IMR-90 (cell line): ENCODE measurements at regions not wholly inside any gene's neighbourhood (a gene's known extent, or its start where the extent isn't known, plus 50 kb on each side); places are given as distances from the start of the nearest gene placed in this dataset.

Experiments used
- ATAC-seq: fragments of 200-7000 bp; cut with Tn5 transposase; 2 replicates; pipeline ENCODE4 v1.9.1; 2020; ENCODE audit warnings: low read depth, mild to moderate bottlenecking, moderate library complexity
- BruUV-seq: library from RNA; stranded (reverse); fragments of 400-500 nt; replicated peaks from 2 replicates; lab custom pipeline; 2021; lab: Mats Ljungman, UMichigan
- CTCF ChIA-PET: fragments of 300-600 bp; formaldehyde crosslinking; extraction: SDS; loops from one replicate; lab custom pipeline; 2021; ENCODE audit warnings: antibody characterized with exemption; lab: Yijun Ruan, JAX
- POLR2A ChIA-PET: fragments of 300-600 bp; sonication (Branson Sonifier 250); formaldehyde crosslinking; loops from one replicate; lab custom pipeline; 2022; ENCODE audit warnings: antibody characterized with exemption; ENCODE audit not compliant: unreplicated experiment; lab: Charles Lee
- DNase-seq: peaks from one replicate; pipeline ENCODE4 v3.0.0; 2013
- H2AFZ ChIP-seq: replicated peaks from 2 replicates; pipeline ENCODE3; 2013; ENCODE audit warnings: low read length, mild to moderate bottlenecking; ENCODE audit not compliant: poor library complexity
- H2AK5ac ChIP-seq: 2 replicates; pipeline ENCODE4 v1.6.1; 2013; ENCODE audit warnings: low read depth, low read length, inconsistent platforms
- H2AK9ac ChIP-seq: replicated peaks from 2 replicates; pipeline ENCODE3; 2013; ENCODE audit warnings: mild to moderate bottlenecking, low read depth, low read length, moderate library complexity; ENCODE audit not compliant: poor library complexity
- H2BK120ac ChIP-seq: 2 replicates; pipeline ENCODE4 v1.6.1; 2013; ENCODE audit warnings: low read depth, low read length, inconsistent platforms
- H2BK15ac ChIP-seq: 3 replicates; pipeline ENCODE4 v1.6.1; 2013; ENCODE audit warnings: low read depth, low read length, inconsistent platforms
- H2BK20ac ChIP-seq: 2 replicates; pipeline ENCODE4 v1.6.1; 2013; ENCODE audit warnings: low read depth, mild to moderate bottlenecking, inconsistent platforms, low read length, moderate library complexity
- H2BK5ac ChIP-seq: 2 replicates; pipeline ENCODE4 v1.6.1; 2013; ENCODE audit warnings: mild to moderate bottlenecking, low read depth, low read length, inconsistent platforms; ENCODE audit not compliant: poor library complexity, severe bottlenecking
- H3K14ac ChIP-seq: replicated peaks from 2 replicates; pipeline ENCODE4 v1.6.1; 2013; ENCODE audit warnings: low read depth, low read length, inconsistent platforms
- H3K18ac ChIP-seq: 2 replicates; pipeline ENCODE4 v1.6.1; 2013; ENCODE audit warnings: low read depth, low read length, control low read depth
- H3K23ac ChIP-seq: 2 replicates; pipeline ENCODE4 v1.6.1; 2013; ENCODE audit warnings: low read depth, low read length, inconsistent platforms
- H3K27ac ChIP-seq: 2 replicates; pipeline ENCODE4 v1.5.1; 2013; ENCODE audit warnings: mild to moderate bottlenecking, control low read depth, low read length; ENCODE audit not compliant: insufficient read depth
- H3K27me3 ChIP-seq: 2 replicates; pipeline ENCODE4 v1.6.1; 2013; ENCODE audit warnings: low read length; ENCODE audit not compliant: control insufficient read depth, insufficient read depth
- H3K36me3 ChIP-seq: 2 replicates; pipeline ENCODE4 v1.6.1; 2013; ENCODE audit warnings: low read length, mixed read lengths; ENCODE audit not compliant: control insufficient read depth, insufficient read depth
- H3K4ac ChIP-seq: 2 replicates; pipeline ENCODE4 v1.6.1; 2013; ENCODE audit warnings: low read depth, low read length, inconsistent platforms
- H3K4me1 ChIP-seq: 2 replicates; pipeline ENCODE4 v1.6.1; 2013; ENCODE audit warnings: low read length, mixed read lengths; ENCODE audit not compliant: control insufficient read depth, insufficient read depth
- H3K4me2 ChIP-seq: 2 replicates; pipeline ENCODE4 v1.6.1; 2013; ENCODE audit warnings: low read depth, mild to moderate bottlenecking, control low read depth, low read length, moderate library complexity
- H3K4me3 ChIP-seq: 2 replicates; pipeline ENCODE4 v1.5.1; 2013; ENCODE audit warnings: low read depth, mild to moderate bottlenecking, control low read depth, low read length, moderate library complexity; ENCODE audit not compliant: insufficient read depth
- H3K56ac ChIP-seq: 2 replicates; pipeline ENCODE4 v1.6.1; 2013; ENCODE audit warnings: low read length, inconsistent platforms; ENCODE audit not compliant: insufficient read depth; ENCODE audit errors: extremely low read depth
- H3K79me1 ChIP-seq, 2 experiments: 2 replicates each; pipeline ENCODE4 v1.6.1; 2013; ENCODE audit warnings: low read length in 2 of 2, inconsistent platforms in 1 of 2, low read depth in 1 of 2
- H3K9ac ChIP-seq: 2 replicates; pipeline ENCODE4 v1.6.1; 2013; ENCODE audit warnings: low read depth, low read length, control low read depth
- H3K9me1 ChIP-seq: 2 replicates; pipeline ENCODE4 v1.6.1; 2013; ENCODE audit warnings: low read length, inconsistent platforms; ENCODE audit not compliant: insufficient read depth
- H3K9me3 ChIP-seq: 2 replicates; pipeline ENCODE4 v1.6.1; 2013; ENCODE audit warnings: low read length; ENCODE audit not compliant: control insufficient read depth, insufficient read depth
- H4K20me1 ChIP-seq: 2 replicates; pipeline ENCODE4 v1.6.1; 2013; ENCODE audit warnings: low read length, inconsistent platforms; ENCODE audit not compliant: insufficient read depth
- H4K5ac ChIP-seq: 2 replicates; pipeline ENCODE4 v1.6.1; 2013; ENCODE audit warnings: mild to moderate bottlenecking, low read depth, low read length, control low read depth
- H4K8ac ChIP-seq, 2 experiments: 2 replicates each; pipeline ENCODE4 v1.6.1; 2013; ENCODE audit warnings: low read depth in 2 of 2, low read length in 2 of 2, control low read depth in 1 of 2, inconsistent platforms in 1 of 2
- H4K91ac ChIP-seq: 2 replicates; pipeline ENCODE4 v1.6.1; 2013; ENCODE audit warnings: low read depth, low read length, inconsistent platforms; ENCODE audit not compliant: insufficient read depth
- MAFK ChIP-seq: IDR thresholded peaks from 2 replicates; pipeline ENCODE4 v1.6.1; 2012; ENCODE audit warnings: low read depth, low read length, improper control_type of control experiment
- RAD21 ChIP-seq: IDR thresholded peaks from 2 replicates; pipeline ENCODE4 v1.6.1; 2012; ENCODE audit warnings: low read length, improper control_type of control experiment
- WGBS, 2 experiments: methylation state at CpG; one replicate each; pipeline versions ENCODE4 v1.1.5 to v1.1.7; 2013; ENCODE audit warnings: missing lambda C conversion rate in 2 of 2; ENCODE audit not compliant: insufficient read length in 1 of 2; ENCODE audit errors: extremely low coverage in 2 of 2; 5-methylcytosine and 5-hydroxymethylcytosine counted together
- dilution Hi-C: fragments of 300-500 bp; cut with HindIII; formaldehyde crosslinking; loops from one replicate; pipeline ENCODE4 v1.14.3; 2018; ENCODE audit warnings: low sequenced_read_pairs; ENCODE audit not compliant: unreplicated experiment
- in situ Hi-C: fragments of 300-500 bp; cut with MboI; formaldehyde crosslinking; loops from 3 replicates; pipeline ENCODE4 v1.14.3; 2019; ENCODE audit warnings: low sequenced_read_pairs, inconsistent platforms, mixed read lengths
- intact Hi-C: fragments of 100-400 bp; cut with micrococcal nuclease; formaldehyde crosslinking; loops from 2 replicates; pipeline ENCODE4 v1.10.0; 2022
- TF ChIP-seq, protein P1 (sequence below): conservative IDR thresholded peaks from 2 replicates; pipeline ENCODE4 v1.5.1; 2012; ENCODE audit warnings: mild to moderate bottlenecking, low read depth, low read length, improper control_type of control experiment

DNA sequence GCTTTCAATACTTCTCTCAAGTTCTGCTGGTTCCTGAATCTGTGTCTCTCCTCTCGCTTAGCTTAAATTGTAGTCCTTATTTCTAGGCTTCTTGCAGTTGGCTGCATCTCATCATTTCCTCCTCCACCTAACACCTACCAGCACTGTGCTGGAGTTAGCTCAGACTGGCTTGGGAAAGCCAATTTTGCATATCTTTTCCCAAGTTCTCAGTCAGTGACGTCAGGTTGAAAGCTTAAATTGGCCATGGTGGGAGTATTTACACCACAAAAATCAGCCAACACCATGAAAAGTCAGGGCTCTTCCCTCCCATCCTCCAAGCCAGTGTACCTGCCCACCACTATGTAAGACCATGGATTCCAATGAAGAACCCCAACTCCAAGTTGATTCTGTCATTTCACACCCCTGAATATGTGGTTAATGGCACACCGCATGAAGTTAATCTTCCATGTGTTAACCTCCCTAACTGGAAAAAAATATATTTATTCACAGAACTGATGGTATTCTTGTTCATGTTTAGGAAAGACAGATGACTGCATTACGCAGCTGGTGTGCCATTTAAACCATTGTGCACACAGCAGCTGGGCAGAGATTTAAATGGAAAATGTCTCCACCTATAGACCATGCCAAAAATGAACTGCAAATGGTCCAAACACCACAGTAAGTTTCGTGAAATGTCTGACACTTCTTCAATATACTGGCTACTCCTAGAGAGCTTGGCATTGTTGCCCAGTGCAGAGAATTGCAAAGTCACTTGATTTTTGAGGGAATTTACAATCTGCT lies 274.1 kb upstream of the MAP3K7 start:
- POLR2A ChIA-PET = no interaction called here
- H3K27ac ChIP-seq = no peak overlapping the region
- no peak overlapping the region for H2AK9ac ChIP-seq
- DNase-seq = peak; percentile 15
- H3K4me1 ChIP-seq = no peaks in the 10 kb centered on the region
- no peak overlapping the region for H3K23ac ChIP-seq
- intact Hi-C loops = no loop called here
- no peak overlapping the region for H2AK5ac ChIP-seq
- no peak overlapping the region for H4K8ac ChIP-seq
- TF ChIP-seq RAD21 = peak; percentile 28; the same call in 1 of the 2 replicates
- no peak for TF ChIP-seq MAFK
- TF ChIP-seq, protein P1, sequence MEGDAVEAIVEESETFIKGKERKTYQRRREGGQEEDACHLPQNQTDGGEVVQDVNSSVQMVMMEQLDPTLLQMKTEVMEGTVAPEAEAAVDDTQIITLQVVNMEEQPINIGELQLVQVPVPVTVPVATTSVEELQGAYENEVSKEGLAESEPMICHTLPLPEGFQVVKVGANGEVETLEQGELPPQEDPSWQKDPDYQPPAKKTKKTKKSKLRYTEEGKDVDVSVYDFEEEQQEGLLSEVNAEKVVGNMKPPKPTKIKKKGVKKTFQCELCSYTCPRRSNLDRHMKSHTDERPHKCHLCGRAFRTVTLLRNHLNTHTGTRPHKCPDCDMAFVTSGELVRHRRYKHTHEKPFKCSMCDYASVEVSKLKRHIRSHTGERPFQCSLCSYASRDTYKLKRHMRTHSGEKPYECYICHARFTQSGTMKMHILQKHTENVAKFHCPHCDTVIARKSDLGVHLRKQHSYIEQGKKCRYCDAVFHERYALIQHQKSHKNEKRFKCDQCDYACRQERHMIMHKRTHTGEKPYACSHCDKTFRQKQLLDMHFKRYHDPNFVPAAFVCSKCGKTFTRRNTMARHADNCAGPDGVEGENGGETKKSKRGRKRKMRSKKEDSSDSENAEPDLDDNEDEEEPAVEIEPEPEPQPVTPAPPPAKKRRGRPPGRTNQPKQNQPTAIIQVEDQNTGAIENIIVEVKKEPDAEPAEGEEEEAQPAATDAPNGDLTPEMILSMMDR = 0 out of 2 replicates have a peak, but pooled peaks have one; percentile 21
- in situ Hi-C loops = no loop called here
- BruUV-seq = no TSS peak
- no peak overlapping the region for H2BK20ac ChIP-seq
- H3K56ac ChIP-seq = no peak overlapping the region
- CTCF ChIA-PET = interaction anchor here (1.4 kb wide), 1 partner anchor 20 kb away, joined by 4 read pairs; no protein-coding TSS in a partner anchor
- no peak overlapping the region for H2AFZ ChIP-seq
- no peak overlapping the region for H3K9ac ChIP-seq
- H4K5ac ChIP-seq = no peak overlapping the region
- no peak overlapping the region for H3K4ac ChIP-seq
- H3K4me3 ChIP-seq = no peak overlapping the region
- no peaks in the 10 kb centered on the region for H4K20me1 ChIP-seq
- H3K14ac ChIP-seq = no peak overlapping the region
- H3K36me3 ChIP-seq = no peaks in the 10 kb centered on the region
- peak; percentile 21; the same call in 1 of the 2 replicates for ATAC-seq
- H2BK15ac ChIP-seq = no peak overlapping the region
- no peaks in the 10 kb centered on the region for H3K9me3 ChIP-seq
- WGBS, 2 experiments = no CpG with 5 or more reads among the region's 5 CpGs
- H4K91ac ChIP-seq = no peak overlapping the region
- H3K18ac ChIP-seq = no peak overlapping the region
- H3K79me1 ChIP-seq = no peaks in the 10 kb centered on the region
- no peaks in the 10 kb centered on the region for H3K9me1 ChIP-seq
- H3K4me2 ChIP-seq = no peak overlapping the region
- H3K27me3 ChIP-seq = no peaks in the 10 kb centered on the region
- H2BK5ac ChIP-seq = no peak overlapping the region
- dilution Hi-C loops = no loop called here
- H2BK120ac ChIP-seq = no peak overlapping the region
